ENCODE measurements at regions not wholly inside any gene's neighbourhood (a gene's known extent, or its start where the extent isn't known, plus 50 kb on each side); places are given as distances from the start of the nearest gene placed in this dataset.

GRCh38 chr4:37535872-37536271, 150.3 kb downstream of the RELL1 start:
- Histone ChIP-seq H3K27ac (ENCODE audit: control insufficient read depth, insufficient read depth, low read length) (no peak overlapping the region), H3K9me3 (ENCODE audit: control insufficient read depth, low read depth, low read length) (no peaks in the 10 kb centered on the region), H2AFZ (ENCODE audit: control insufficient read depth, low read length) (no peak overlapping the region), H3K79me2 (ENCODE audit: control insufficient read depth, insufficient read depth, low read length) (no peaks in the 10 kb centered on the region), H3K36me3 (ENCODE audit: control insufficient read depth in 2 of 2, extremely low read depth in 1 of 2, insufficient read depth in 2 of 2, low read length in 2 of 2) (no peaks in the 10 kb centered on the region), H3K4me1 (ENCODE audit: control insufficient read depth, extremely low read depth, insufficient read depth, low read length) (peaks cover 14% of the 10 kb centered on the region), H3K9ac (ENCODE audit: control insufficient read depth, extremely low read depth, insufficient read depth, low read length) (no peak overlapping the region), H3K9me1 (ENCODE audit: control insufficient read depth, extremely low read depth, insufficient read depth, low read length) (no peaks in the 10 kb centered on the region), H3K27me3 (ENCODE audit: control insufficient read depth, extremely low read depth, insufficient read depth, low read length) (no peaks in the 10 kb centered on the region), H4K20me1 (ENCODE audit: control insufficient read depth, extremely low read depth, insufficient read depth, low read length) (no peaks in the 10 kb centered on the region), H3K4me3 (ENCODE audit: control insufficient read depth in 2 of 3, extremely low read depth in 1 of 3, insufficient read depth in 2 of 3, low read depth in 1 of 3, low read length in 3 of 3) (no peak overlapping the region), H3K4me2 (ENCODE audit: control insufficient read depth, extremely low read depth, insufficient read depth, low read depth, low read length) (no peak overlapping the region)
- FAIRE-seq (no peak), DNase-seq (ENCODE audit: low read depth, low spot score) (peak; percentile 55)
- TF ChIP-seq EZH2 (IDR thresholded peaks at IDR 0.05; ENCODE audit: low read length), result no peak
- dilution Hi-C loops (cut with MboI; ENCODE audit: extremely low pct_ligation_motif_present, low sequenced_read_pairs), result no loop called here

- DNase-seq (ENCODE audit: low read depth, low spot score), result no peak
Measured at GRCh38 chr4:37533286-37534033, 152.7 kb downstream of the RELL1 start.

More at GRCh38 chr4:37533286-37534033, 152.7 kb downstream of the RELL1 start:
- no peaks in the 10 kb centered on the region for H3K27me3 ChIP-seq (ENCODE audit: control insufficient read depth, extremely low read depth, insufficient read depth, low read length)
- no peak overlapping the region for H3K9ac ChIP-seq (ENCODE audit: control insufficient read depth, extremely low read depth, insufficient read depth, low read length)
- H3K4me1 ChIP-seq (ENCODE audit: control insufficient read depth, extremely low read depth, insufficient read depth, low read length), result peaks cover 14% of the 10 kb centered on the region
- H3K9me1 ChIP-seq (ENCODE audit: control insufficient read depth, extremely low read depth, insufficient read depth, low read length), result no peaks in the 10 kb centered on the region
- H3K79me2 ChIP-seq (ENCODE audit: control insufficient read depth, insufficient read depth, low read length), result no peaks in the 10 kb centered on the region
- TF ChIP-seq CTCF (optimal IDR thresholded peaks at IDR 0.05 in 1 of 3, IDR thresholded peaks at IDR 0.05 in 1 of 3, conservative IDR thresholded peaks at IDR 0.05 in 1 of 3; ENCODE audit: extremely low read depth in 1 of 3, insufficient read depth in 2 of 3, low read length in 3 of 3) (no peak), EZH2 (IDR thresholded peaks at IDR 0.05; ENCODE audit: low read length) (no peak)
- no peak overlapping the region for H2AFZ ChIP-seq (ENCODE audit: control insufficient read depth, low read length)
- no peak overlapping the region for H3K4me2 ChIP-seq (ENCODE audit: control insufficient read depth, extremely low read depth, insufficient read depth, low read depth, low read length)
- no peak overlapping the region for H3K27ac ChIP-seq (ENCODE audit: control insufficient read depth, insufficient read depth, low read length)
- no peaks in the 10 kb centered on the region for H4K20me1 ChIP-seq (ENCODE audit: control insufficient read depth, extremely low read depth, insufficient read depth, low read length)
- no peak for FAIRE-seq
- H3K9me3 ChIP-seq (ENCODE audit: control insufficient read depth, low read depth, low read length), result no peaks in the 10 kb centered on the region
- no peak overlapping the region for H3K4me3 ChIP-seq (ENCODE audit: control insufficient read depth in 2 of 3, extremely low read depth in 1 of 3, insufficient read depth in 2 of 3, low read depth in 1 of 3, low read length in 3 of 3)
- H3K36me3 ChIP-seq (ENCODE audit: control insufficient read depth in 2 of 2, extremely low read depth in 1 of 2, insufficient read depth in 2 of 2, low read length in 2 of 2), result no peaks in the 10 kb centered on the region
- dilution Hi-C loops (cut with MboI; ENCODE audit: extremely low pct_ligation_motif_present, low sequenced_read_pairs), result no loop called here
